NCI-H1436 treated with DMSO at 0.1 percent for 48 hours (cell line): ENCODE measurements at regions not wholly inside any gene's neighbourhood (a gene's known extent, or its start where the extent isn't known, plus 50 kb on each side); places are given as distances from the start of the nearest gene placed in this dataset.
"Not testable (repeated sequence)": the region's sequence is repeated elsewhere in the genome, so short reads cannot be mapped to it uniquely, and the experiment has no call there.

Source experiments
- DNase-seq: peaks from one replicate; lab custom pipeline; 2025; lab: John Stamatoyannopoulos, UW

DNA sequence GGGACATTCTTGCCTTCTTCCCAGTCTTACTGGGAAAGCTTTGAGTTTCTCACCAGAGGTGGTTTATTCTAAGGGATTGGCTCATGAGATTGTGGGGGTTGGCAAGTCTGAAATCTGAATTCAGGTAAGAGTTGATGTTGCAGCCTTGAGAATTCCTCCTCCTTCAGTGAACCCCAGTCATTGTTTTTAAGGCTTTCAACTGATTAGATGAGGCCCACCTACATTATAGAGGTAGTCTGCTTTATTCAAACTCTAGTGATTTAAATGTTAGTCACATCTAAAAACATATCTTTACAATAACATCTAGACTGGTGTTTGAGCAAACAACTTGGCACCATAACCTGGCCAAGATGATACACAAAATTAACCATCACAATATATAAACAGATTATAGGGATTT lies 156.5 kb upstream of the MED14 start:
- no peak for DNase-seq

GRCh38 chrX:40893251-40893910 lies 158.0 kb upstream of the MED14 start:
- no peak for DNase-seq

DNA sequence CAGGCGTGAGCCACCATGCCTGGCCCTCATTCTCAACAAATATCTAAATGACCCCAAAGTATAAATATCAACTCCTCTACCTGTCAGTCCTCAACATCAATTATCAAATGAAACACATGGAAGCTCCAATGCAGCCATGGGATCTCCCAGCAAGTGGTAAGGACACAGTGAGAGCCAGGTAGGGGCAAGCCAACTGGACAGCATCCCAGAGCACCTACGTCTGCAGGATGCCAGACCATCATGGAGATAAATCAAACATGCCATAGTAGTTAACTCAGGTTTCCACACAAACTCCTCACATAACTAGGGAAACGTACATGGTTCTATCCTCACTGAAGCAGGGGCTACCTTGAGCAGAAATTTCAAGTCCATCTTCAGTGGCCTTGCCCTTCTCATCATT lies 159.9 kb upstream of the MED14 start:
- DNase-seq = no peak

DNA sequence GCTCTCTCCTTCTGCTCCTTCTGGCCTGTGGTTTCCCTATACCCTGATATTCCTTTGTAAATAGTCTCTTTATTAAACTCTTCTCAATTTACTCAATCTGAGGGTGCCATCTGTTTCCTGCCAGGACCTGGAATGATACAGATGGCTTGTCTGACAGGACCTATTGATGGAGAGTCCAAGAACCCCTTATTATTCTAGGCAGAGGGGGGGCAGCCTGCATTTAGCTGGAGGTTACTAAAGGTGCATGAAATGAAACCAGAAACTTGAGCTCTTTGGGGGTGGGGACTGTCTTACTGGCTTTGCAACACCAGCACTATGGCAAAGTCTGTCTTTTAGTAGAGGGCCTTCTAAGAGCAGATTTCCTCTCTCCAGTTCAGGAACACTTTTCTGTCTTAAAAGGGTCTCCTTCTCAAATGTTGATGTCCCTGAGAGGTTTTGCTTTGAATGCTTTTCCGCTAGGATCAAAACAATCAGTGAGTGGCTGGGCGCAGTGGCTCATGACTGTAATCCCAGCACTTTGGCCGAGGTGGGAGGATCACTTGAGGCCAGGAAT lies 162.5 kb upstream of the MED14 start:
- DNase-seq = no peak

DNA sequence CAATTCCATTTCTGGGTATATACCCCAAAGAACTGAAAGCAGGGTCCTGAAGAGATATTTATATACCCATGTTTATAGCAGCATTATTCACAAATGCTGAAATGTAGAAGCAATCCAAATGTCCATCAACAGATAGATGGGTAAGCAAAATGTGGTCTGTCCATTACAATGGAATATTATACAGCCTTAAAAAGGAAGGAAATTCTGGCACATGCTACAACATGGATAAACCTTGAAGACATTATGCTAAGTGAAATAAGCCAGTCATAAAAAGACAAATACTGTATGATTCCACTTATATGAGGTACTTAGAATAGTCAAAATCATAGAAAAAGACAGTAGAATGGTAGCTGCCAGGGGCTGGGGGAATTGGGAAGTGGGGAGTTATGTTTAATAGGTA lies 169.4 kb upstream of the MED14 start:
- not testable (repeated sequence) for DNase-seq

DNA sequence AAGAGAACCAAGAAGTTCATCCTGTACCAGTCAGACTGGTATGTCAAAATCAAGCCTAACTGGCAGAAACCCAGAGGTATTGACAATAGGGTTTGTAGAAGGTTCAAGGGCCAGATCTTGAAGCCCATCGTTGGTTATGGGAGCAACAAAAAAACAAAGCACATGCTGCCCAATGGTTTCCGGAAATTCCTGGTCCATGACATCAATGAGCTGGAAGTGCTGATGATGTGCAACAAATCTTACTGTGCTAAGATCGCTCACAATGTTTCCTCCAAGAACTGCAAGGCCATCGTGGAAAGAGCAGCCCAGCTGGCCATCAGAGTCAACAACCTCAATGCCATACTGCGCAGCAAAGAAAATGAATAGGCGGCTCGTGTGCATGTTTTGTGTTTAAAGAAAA lies 172.7 kb upstream of the MED14 start:
- no peak for DNase-seq

- DNase-seq = no peak
These were observed 173.6 kb upstream of the MED14 start for GRCh38 chrX:40908857-40909475.

DNA sequence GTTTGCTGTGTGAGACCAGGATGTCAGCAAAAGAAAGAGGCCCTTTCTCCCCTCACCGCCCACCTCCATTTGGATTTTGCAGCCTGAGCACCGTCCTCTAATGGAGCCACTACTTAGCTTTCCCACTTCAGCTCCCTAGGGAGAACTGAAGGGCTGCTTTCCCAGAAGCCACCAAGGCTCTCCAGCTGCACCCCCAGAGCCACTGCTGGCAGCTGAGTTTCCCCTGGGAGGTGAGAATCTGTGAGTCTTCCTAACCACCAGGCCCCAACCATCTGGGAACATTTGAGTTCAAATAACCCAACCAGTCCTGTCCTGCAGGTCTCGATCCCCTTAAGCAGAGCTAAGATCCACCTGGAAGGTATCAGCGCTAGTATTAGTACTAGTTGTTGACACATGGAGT lies 173.1 kb upstream of the USP9X start:
- peak; percentile 31 for DNase-seq

DNA sequence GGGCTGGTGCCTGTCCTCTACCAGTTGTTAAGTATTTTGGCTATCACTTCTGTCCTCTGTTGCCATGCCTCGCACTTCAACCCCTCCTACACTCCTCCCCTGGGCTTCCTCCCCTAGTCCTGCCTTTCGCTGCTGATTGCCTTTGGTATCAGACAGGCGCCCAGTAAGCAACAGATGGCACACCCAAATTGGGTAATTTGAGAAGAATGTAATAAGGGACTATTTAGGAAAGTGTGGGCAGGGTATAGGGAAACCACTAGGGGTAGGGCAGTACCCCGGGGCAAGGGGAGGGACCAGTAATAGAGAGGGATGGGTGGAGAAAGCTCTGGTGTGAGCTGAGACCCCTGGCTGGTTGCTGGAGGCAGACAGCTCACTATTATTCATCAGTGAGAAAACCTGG lies 172.7 kb upstream of the USP9X start:
- DNase-seq = peak; percentile 13

GRCh38 chrX:40920351-40920750 lies 164.9 kb upstream of the USP9X start:
- DNase-seq = no peak

DNA sequence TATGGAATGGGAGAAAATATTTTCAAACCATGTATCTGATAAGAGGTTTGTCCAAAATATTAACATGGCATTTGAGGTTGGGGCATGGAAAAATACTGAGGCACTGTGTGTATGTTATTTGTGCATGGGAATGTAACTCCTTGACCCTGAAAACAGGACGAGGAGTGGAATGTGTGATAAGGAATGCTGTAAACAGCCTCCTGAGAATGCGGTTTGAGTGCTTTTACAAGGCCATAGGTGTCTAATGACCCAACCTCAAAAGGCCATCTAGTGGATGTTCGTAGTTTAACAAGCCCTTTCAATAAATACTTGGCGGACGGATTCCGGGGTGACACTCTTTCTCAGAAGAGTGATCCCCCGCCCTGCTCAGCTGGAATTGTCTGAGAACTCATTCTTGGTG lies 162.9 kb upstream of the USP9X start:
- DNase-seq = no peak

DNA sequence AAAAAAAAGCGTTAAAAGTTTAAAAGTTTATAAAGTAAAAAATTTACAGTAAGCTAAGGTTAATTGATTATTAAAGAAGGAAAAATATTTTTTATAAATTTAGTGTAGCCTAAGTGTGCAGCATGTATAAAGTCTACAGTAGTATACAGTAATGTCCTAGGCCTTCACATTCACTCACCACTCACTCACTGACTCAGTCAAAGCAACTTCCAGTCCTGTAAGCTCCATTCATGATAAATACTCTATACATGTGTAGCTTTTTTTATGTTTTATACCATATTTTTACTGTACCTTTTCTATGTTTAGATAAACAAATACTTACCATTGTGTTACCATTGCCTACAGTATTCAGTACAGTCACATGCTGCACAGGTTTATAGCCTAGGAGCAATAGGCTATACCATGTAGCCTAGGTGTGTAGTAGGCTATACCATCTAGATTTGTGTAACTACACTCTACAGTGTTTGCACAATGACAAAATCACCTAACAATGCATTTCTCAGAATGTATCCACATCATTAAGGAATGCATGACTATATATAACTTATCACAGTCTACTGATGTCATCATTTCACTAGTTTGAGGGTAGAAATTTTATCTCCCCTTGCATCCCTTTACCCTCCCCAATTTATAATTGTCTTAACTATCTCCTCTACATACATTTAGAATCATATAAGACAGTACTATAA lies 158.4 kb upstream of the USP9X start:
- not testable (repeated sequence) for DNase-seq

GRCh38 chrX:40928076-40928475 lies 157.2 kb upstream of the USP9X start:
- DNase-seq = no peak

- DNase-seq = no peak
These were observed 153.3 kb upstream of the USP9X start for GRCh38 chrX:40931921-40932320.

DNA sequence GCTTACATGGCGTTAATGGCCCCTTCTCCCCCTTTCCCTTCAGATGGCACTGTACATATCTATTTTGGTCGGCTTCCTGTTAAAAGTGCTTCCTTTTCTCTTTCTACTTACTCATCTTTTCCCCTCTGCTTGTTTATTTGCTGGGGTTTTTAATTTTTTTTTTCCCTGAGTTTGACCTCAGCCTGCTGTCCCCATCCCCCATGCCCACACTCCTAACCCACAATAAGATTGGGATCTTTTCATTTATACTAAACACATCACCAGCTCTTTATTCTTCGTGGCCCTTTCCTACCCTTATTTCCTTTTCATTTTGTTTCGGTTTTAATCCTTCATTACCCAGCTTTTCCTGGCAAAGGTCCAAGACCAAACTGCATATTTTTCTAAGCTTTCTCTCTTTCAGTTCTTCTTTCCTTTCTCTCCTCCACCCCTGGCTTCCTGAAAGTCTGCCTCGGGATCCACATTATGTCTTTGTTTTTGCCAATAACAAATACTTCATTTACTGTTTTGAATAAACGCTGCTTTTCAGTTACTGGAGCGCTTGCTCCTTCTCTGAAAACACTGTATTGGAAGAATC lies 152.0 kb upstream of the USP9X start:
- DNase-seq = no peak

- DNase-seq = no peak
These were observed 151.4 kb upstream of the USP9X start for GRCh38 chrX:40933706-40934425.

GRCh38 chrX:40936827-40937226 lies 148.4 kb upstream of the USP9X start:
- no peak for DNase-seq

GRCh38 chrX:40938423-40938822 lies 146.8 kb upstream of the USP9X start:
- no peak for DNase-seq

GRCh38 chrX:40943093-40943641 lies 142.1 kb upstream of the USP9X start:
- DNase-seq = no peak

GRCh38 chrX:40945361-40945713 lies 139.9 kb upstream of the USP9X start:
- DNase-seq = no peak

DNA sequence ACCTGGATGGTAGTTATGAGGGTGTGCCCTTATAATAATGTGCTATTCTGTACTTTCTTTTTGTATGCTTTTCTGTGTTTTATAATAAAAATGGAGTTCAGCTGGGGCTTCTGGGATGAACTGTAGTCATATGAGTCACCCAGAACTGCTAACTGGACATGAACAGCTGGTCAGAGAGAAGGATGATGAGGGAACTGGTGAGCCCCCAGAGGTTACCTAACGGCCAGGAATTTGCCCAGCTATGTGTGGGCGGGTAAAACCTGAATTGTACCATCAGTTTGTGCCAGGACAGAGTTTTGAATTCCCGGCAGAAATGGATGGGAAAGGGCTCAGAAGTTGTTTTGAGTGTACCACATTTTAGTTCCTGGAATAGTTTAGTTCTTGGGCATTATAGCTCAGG lies 138.0 kb upstream of the USP9X start:
- no peak for DNase-seq

DNA sequence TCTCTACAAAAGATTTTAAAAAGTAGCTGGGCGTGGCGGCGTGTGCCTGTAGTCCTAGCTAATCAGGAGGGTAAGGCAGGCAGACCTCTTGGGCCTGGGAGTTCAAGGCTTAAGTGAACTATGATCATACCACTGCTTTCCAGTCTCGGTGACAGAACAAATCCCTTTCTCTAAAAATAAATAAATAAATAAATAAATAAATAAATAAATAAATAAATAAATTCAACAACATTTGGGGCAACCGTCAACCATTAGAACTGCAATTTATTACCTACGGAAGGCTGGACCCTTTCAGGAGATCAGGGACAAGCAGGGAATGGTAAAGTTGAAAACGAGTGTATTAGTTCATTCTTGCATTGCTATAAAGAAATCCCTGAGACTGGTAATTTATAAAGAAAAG lies 136.2 kb upstream of the USP9X start:
- no peak for DNase-seq
